HL-60 (cell line): ENCODE measurements at regions not wholly inside any gene's neighbourhood (a gene's known extent, or its start where the extent isn't known, plus 50 kb on each side); places are given as distances from the start of the nearest gene placed in this dataset.

Experiments used
- DNase-seq, 2 experiments: peaks; one replicate each; pipeline ENCODE4 v3.0.0-alpha.2; 2010 to 2020; ENCODE audit warnings: low read depth in 1 of 2, low spot score in 1 of 2
- H3K27ac ChIP-seq: fragments of 250-450 bp; sonication (Bioruptor Pico); replicated peaks from 2 replicates; pipeline ENCODE4 v1.5.1; 2020; ENCODE audit warnings: mild to moderate bottlenecking, moderate library complexity
- H3K27me3 ChIP-seq: fragments of 250-450 bp; sonication (Bioruptor Pico); 2 replicates; pipeline ENCODE4 v1.5.1; 2021; ENCODE audit warnings: mild to moderate bottlenecking, moderate library complexity; ENCODE audit not compliant: insufficient read depth, poor library complexity, severe bottlenecking
- H3K4me3 ChIP-seq: replicated peaks from 2 replicates; pipeline ENCODE4 v1.5.1; 2011; ENCODE audit warnings: mild to moderate bottlenecking, control low read depth, low read length; ENCODE audit not compliant: insufficient read depth
- CTCF ChIP-seq: IDR thresholded peaks from one replicate; pipeline ENCODE4 v1.5.1; 2011; ENCODE audit warnings: low read length, control low read depth, inconsistent platforms; ENCODE audit not compliant: insufficient read depth
- GABPA ChIP-seq: IDR thresholded peaks from 2 replicates; pipeline ENCODE4 v1.6.1; 2012; ENCODE audit warnings: low read depth
- POLR2AphosphoS5 ChIP-seq: IDR thresholded peaks from 2 replicates; pipeline ENCODE4 v1.6.1; 2012; ENCODE audit warnings: low read depth
- REST ChIP-seq: IDR thresholded peaks from 2 replicates; pipeline ENCODE4 v1.6.1; 2012; ENCODE audit warnings: low read depth; ENCODE audit not compliant: insufficient replicate concordance
- SPI1 ChIP-seq: IDR thresholded peaks from 2 replicates; pipeline ENCODE4 v1.6.1; 2012; ENCODE audit warnings: low read depth, mild to moderate bottlenecking, borderline replicate concordance

- no peak for TF ChIP-seq POLR2AphosphoS5
- no peak overlapping the region for H3K4me3 ChIP-seq
- DNase-seq, result no peak
- no peak overlapping the region for H3K27ac ChIP-seq
- no peaks in the 10 kb centered on the region for H3K27me3 ChIP-seq
Observed at GRCh38 chr7:79683185-79683890, 229.9 kb upstream of the MAGI2 start.

- Histone ChIP-seq H3K4me3 (no peak overlapping the region), H3K27ac (no peak overlapping the region), H3K27me3 (no peaks in the 10 kb centered on the region)
- TF ChIP-seq POLR2AphosphoS5 (no peak), REST (no peak)
- DNase-seq, result no peak
Observed at GRCh38 chr7:79681454-79681853, 228.0 kb upstream of the MAGI2 start.

- DNase-seq, result no peak
- TF ChIP-seq REST (no peak), GABPA (no peak), SPI1 (no peak), POLR2AphosphoS5 (no peak), CTCF (no peak)
- Histone ChIP-seq H3K27ac (no peak overlapping the region), H3K27me3 (no peaks in the 10 kb centered on the region), H3K4me3 (no peak overlapping the region)
Observed at GRCh38 chr7:79673969-79674368, 220.5 kb upstream of the MAGI2 start.

GRCh38 chr7:79673421-79673820, 220.0 kb upstream of the MAGI2 start:
- TF ChIP-seq POLR2AphosphoS5 (no peak), CTCF (no peak)
- H3K27ac ChIP-seq, result no peak overlapping the region
- no peak overlapping the region for H3K4me3 ChIP-seq
- no peaks in the 10 kb centered on the region for H3K27me3 ChIP-seq
- no peak for DNase-seq

GRCh38 chr7:79668292-79668691, 214.8 kb upstream of the MAGI2 start:
- no peaks in the 10 kb centered on the region for H3K27me3 ChIP-seq
- no peak overlapping the region for H3K27ac ChIP-seq
- H3K4me3 ChIP-seq, result no peak overlapping the region
- no peak for DNase-seq
- no peak for TF ChIP-seq SPI1
- no peak for TF ChIP-seq POLR2AphosphoS5
- TF ChIP-seq GABPA, result no peak
- TF ChIP-seq REST, result no peak
- TF ChIP-seq CTCF, result no peak
